ENCODE measurements at regions not wholly inside any gene's neighbourhood (a gene's known extent, or its start where the extent isn't known, plus 50 kb on each side); places are given as distances from the start of the nearest gene placed in this dataset.

GRCh38 chr10:128735996-128736395, 609.8 kb upstream of the MKI67 start:
- TF ChIP-seq, protein P1, sequence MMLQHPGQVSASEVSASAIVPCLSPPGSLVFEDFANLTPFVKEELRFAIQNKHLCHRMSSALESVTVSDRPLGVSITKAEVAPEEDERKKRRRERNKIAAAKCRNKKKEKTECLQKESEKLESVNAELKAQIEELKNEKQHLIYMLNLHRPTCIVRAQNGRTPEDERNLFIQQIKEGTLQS (IDR thresholded peaks at IDR 0.05) = no peak
- no peak for TF ChIP-seq EZH2phosphoT487 (IDR thresholded peaks at IDR 0.05; ENCODE audit: borderline replicate concordance)
- TF ChIP-seq CTCF (IDR thresholded peaks at IDR 0.05 in 2 of 3, conservative IDR thresholded peaks at IDR 0.05 in 1 of 3; ENCODE audit: borderline replicate concordance in 1 of 3, insufficient read depth in 1 of 3, low read depth in 2 of 3, low read length in 2 of 3) = no peak
- TF ChIP-seq POLR2AphosphoS5 (IDR thresholded peaks at IDR 0.05; ENCODE audit: low read depth, low read length) = no peak
- TF ChIP-seq TCF7L2 (IDR thresholded peaks at IDR 0.05; ENCODE audit: borderline replicate concordance, extremely low read depth, insufficient read depth, insufficient read length) = no peak
- no peak for TF ChIP-seq RAD21 (IDR thresholded peaks at IDR 0.05; ENCODE audit: low read depth)
- TF ChIP-seq ZBTB33 (IDR thresholded peaks at IDR 0.05; ENCODE audit: extremely low read depth, insufficient replicate concordance, low read length) = no peak
- TF ChIP-seq POLR2A (IDR thresholded peaks at IDR 0.05; ENCODE audit: borderline replicate concordance, extremely low read depth, insufficient read depth, insufficient read length) = no peak
- TF ChIP-seq CEBPB (IDR thresholded peaks at IDR 0.05; ENCODE audit: low read depth) = no peak
- TF ChIP-seq YY1 (IDR thresholded peaks at IDR 0.05; ENCODE audit: extremely low read depth, insufficient replicate concordance, low read depth, low read length) = no peak
- no peak for TF ChIP-seq SRF (IDR thresholded peaks at IDR 0.05; ENCODE audit: low read depth)
- no peak for TF ChIP-seq EZH2 (IDR thresholded peaks at IDR 0.05)
- TF ChIP-seq EGR1 (IDR thresholded peaks at IDR 0.05; ENCODE audit: low read depth) = no peak
- no peak for TF ChIP-seq MAX (IDR thresholded peaks at IDR 0.05)
